Ishikawa (cell line): ENCODE measurements at regions not wholly inside any gene's neighbourhood (a gene's known extent, or its start where the extent isn't known, plus 50 kb on each side); places are given as distances from the start of the nearest gene placed in this dataset.

Experiments used
- CEBPB ChIP-seq: IDR thresholded peaks from 2 replicates; pipeline ENCODE4 v1.6.1; 2012
- CREB1 ChIP-seq: IDR thresholded peaks from 2 replicates; pipeline ENCODE4 v1.6.1; 2012; ENCODE audit warnings: low read depth
- EGR1 ChIP-seq: IDR thresholded peaks from 2 replicates; pipeline ENCODE4 v1.6.1; 2012
- EP300 ChIP-seq: IDR thresholded peaks from 2 replicates; pipeline ENCODE4 v1.6.1; 2012; ENCODE audit warnings: borderline replicate concordance
- FOXM1 ChIP-seq: IDR thresholded peaks from 2 replicates; pipeline ENCODE4 v1.6.1; 2012; ENCODE audit warnings: low read depth, borderline replicate concordance
- NFIC ChIP-seq: IDR thresholded peaks from 2 replicates; pipeline ENCODE4 v1.6.1; 2012
- RAD21 ChIP-seq: IDR thresholded peaks from 2 replicates; pipeline ENCODE4 v1.6.1; 2012; ENCODE audit warnings: low read depth
- TAF1 ChIP-seq: IDR thresholded peaks from 2 replicates; pipeline ENCODE4 v1.6.1; 2012; ENCODE audit warnings: low read depth, mild to moderate bottlenecking
- TCF12 ChIP-seq: IDR thresholded peaks from 2 replicates; pipeline ENCODE4 v1.6.1; 2012; ENCODE audit warnings: low read depth
- TEAD4 ChIP-seq: IDR thresholded peaks from 2 replicates; pipeline ENCODE4 v1.6.1; 2012
- YY1 ChIP-seq: IDR thresholded peaks from 2 replicates; pipeline ENCODE4 v1.6.1; 2012; ENCODE audit warnings: low read depth
- ZBTB7A ChIP-seq: IDR thresholded peaks from 2 replicates; pipeline ENCODE4 v1.6.1; 2012; ENCODE audit warnings: low read depth
- TF ChIP-seq, protein P1 (sequence below): IDR thresholded peaks from 2 replicates; pipeline ENCODE4 v1.6.1; 2012
- TF ChIP-seq, protein P2 (sequence below): IDR thresholded peaks from 2 replicates; pipeline ENCODE4 v1.6.1; 2012; ENCODE audit warnings: low read depth, mild to moderate bottlenecking
- TF ChIP-seq, protein P3 (sequence below): IDR thresholded peaks from 2 replicates; pipeline ENCODE4 v1.6.1; 2012

DNA sequence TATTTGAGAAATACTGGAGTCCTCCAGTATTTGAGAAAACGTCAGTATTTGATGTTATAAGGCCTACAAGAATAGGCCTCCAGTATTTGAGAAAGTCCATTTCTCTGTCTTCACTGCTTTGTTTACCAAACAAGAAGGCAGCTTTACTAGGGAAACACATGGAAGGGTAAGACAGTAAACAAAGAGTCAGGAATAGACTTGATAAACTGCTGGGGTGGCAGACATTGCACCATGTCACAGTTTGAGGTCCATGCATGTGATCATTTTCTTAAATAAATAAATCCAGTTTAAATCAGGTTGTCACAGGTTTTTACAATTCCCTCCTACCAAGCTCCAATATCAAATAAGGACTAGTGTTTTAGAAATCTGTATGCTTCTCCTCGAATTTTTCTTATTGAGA lies 1431.0 kb upstream of the SPRY2 start:
- TF ChIP-seq FOXM1 (no peak), EGR1 (no peak), CREB1 (no peak)
- TF ChIP-seq, protein P1, sequence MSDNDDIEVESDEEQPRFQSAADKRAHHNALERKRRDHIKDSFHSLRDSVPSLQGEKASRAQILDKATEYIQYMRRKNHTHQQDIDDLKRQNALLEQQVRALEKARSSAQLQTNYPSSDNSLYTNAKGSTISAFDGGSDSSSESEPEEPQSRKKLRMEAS, result no peak

DNA sequence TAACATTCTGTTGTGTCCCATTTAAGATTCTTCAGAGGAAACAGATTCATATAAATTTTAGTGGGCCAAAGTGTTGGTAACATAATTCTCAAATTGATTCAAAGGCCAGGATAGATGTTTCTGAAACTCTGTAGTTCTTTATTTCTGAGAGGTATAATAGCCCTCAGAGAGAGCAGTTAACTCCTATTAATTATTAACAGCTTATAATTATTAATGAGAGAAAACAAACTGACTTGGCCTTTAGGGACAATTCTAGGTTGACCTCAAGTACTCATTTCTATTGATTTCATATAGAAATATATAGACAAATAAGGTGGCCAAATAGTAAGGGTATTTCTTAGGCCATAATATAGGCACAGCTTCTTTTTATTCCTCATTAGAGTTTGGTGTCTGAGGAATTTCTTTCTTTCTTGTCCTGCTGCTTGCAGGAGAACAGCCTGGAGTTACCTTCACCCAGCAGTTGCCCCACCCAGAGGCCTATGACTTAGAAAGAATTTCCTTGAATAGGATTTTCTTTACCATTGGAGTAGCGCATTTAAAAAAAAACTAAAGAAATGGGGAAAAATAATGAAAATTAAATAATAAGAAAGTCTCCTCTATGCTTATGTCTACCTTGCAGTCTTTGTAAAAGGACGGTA lies 1430.1 kb upstream of the SPRY2 start:
- TF ChIP-seq TEAD4, result no peak
- TF ChIP-seq, protein P2, sequence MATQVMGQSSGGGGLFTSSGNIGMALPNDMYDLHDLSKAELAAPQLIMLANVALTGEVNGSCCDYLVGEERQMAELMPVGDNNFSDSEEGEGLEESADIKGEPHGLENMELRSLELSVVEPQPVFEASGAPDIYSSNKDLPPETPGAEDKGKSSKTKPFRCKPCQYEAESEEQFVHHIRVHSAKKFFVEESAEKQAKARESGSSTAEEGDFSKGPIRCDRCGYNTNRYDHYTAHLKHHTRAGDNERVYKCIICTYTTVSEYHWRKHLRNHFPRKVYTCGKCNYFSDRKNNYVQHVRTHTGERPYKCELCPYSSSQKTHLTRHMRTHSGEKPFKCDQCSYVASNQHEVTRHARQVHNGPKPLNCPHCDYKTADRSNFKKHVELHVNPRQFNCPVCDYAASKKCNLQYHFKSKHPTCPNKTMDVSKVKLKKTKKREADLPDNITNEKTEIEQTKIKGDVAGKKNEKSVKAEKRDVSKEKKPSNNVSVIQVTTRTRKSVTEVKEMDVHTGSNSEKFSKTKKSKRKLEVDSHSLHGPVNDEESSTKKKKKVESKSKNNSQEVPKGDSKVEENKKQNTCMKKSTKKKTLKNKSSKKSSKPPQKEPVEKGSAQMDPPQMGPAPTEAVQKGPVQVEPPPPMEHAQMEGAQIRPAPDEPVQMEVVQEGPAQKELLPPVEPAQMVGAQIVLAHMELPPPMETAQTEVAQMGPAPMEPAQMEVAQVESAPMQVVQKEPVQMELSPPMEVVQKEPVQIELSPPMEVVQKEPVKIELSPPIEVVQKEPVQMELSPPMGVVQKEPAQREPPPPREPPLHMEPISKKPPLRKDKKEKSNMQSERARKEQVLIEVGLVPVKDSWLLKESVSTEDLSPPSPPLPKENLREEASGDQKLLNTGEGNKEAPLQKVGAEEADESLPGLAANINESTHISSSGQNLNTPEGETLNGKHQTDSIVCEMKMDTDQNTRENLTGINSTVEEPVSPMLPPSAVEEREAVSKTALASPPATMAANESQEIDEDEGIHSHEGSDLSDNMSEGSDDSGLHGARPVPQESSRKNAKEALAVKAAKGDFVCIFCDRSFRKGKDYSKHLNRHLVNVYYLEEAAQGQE, result no peak
- no peak for TF ChIP-seq CEBPB
- TF ChIP-seq, protein P1, result no peak
- no peak for TF ChIP-seq TAF1
- TF ChIP-seq, protein P3, sequence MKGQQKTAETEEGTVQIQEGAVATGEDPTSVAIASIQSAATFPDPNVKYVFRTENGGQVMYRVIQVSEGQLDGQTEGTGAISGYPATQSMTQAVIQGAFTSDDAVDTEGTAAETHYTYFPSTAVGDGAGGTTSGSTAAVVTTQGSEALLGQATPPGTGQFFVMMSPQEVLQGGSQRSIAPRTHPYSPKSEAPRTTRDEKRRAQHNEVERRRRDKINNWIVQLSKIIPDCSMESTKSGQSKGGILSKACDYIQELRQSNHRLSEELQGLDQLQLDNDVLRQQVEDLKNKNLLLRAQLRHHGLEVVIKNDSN, result no peak
- no peak for TF ChIP-seq ZBTB7A
- no peak for TF ChIP-seq CREB1
- no peak for TF ChIP-seq TCF12
- TF ChIP-seq RAD21, result no peak
- no peak for TF ChIP-seq FOXM1

DNA sequence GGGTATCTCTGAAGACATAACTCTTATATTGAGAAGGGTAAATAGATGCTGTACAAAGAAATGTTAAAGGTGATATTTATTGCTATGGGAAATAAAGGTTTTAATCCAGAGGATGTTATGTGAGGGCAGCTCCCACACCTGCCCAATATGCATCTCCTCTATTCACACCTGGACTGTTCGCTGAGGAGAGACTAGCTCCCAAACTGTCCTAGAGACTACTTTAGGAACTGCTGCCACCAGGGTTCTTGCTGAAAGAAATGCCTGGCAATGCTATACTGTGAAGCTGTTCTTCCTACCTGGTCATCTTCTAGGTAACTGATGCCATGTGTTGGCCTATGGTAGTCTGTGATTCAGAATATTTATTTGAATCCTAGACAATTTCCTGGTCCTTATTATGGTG lies 1421.5 kb upstream of the SPRY2 start:
- TF ChIP-seq RAD21, result no peak
- TF ChIP-seq TAF1, result no peak
- TF ChIP-seq ZBTB7A, result no peak
- no peak for TF ChIP-seq CREB1

DNA sequence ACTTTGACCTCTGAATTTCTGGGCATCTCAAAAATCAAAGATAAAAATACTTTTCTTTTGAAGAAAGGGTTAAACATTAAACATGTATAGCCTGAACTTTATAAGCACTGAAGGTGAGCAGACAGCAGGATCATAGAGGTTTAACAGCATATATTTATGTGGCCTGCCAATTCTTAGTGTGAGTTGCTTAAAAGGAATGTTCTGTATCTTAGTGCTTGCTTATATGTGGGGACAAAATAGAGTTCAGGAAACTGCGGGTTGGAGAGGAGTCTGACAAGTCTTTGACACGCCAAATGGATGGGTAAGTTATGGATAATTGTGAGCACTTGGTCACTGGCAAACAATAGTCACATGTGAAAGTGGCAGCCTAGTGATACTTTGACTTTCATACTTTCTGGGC lies 1419.4 kb upstream of the SPRY2 start:
- TF ChIP-seq CREB1, result no peak
- TF ChIP-seq, protein P2, result no peak
- TF ChIP-seq NFIC, result no peak

DNA sequence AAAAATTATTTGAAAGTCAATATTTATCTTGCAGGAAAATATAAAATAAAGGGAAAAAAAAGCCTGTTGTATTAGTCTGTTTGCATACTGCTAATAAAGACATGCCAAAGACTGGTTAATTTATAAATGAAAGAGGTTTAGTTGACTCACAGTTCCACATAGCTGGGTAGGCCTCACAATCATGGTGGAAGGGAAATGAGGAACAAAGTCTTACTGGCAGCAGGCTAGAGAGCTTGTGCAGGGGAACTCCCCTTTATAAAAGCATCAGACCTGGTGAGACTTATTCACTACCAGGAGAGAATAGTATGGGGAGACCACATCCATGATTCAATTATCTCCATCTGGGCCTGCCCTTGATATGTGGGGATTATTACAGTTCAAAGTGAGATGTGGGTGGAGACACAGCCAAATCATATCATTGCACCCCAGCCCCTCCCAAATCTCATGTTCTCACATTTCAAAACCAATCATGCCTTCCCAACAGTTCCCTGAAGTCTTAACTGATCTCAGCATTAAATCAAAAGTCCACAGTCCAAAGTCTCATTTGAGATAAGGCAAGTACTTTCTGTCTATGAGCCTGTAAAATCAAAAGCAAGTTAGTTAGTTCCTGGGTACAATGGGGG lies 1416.5 kb upstream of the SPRY2 start:
- TF ChIP-seq CEBPB (no peak), ZBTB7A (no peak), EP300 (no peak), CREB1 (no peak), TCF12 (no peak), TEAD4 (no peak)
- TF ChIP-seq, protein P2, result no peak
- TF ChIP-seq, protein P1, result no peak

DNA sequence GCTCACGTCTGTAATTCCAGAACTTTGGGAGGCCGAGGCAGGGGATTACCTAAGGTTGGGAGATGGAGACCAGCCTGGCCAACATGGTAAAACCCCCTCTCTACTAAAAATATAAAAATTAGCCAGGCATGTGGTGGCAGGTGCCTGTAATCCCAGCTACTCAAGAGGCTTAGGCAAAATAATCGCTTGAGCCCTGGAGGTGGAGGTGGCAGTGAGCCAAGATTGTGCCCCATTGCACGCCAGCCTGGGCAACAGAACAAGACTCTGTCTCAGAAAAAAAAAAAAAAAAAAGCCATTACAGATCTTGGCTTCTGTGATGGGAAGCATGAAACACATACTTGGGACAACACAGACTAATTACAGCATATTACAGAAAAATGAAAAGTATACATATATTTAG lies 1404.5 kb upstream of the SPRY2 start:
- TF ChIP-seq TEAD4 (no peak), ZBTB7A (no peak), FOXM1 (no peak), TAF1 (no peak), EGR1 (no peak), EP300 (no peak), CEBPB (no peak), CREB1 (no peak), RAD21 (no peak), YY1 (no peak), TCF12 (no peak), NFIC (no peak)
- TF ChIP-seq, protein P1, result no peak
- TF ChIP-seq, protein P2, result no peak
- TF ChIP-seq, protein P3, result no peak
